B cell (primary cell): ENCODE measurements at regions not wholly inside any gene's neighbourhood (a gene's known extent, or its start where the extent isn't known, plus 50 kb on each side); places are given as distances from the start of the nearest gene placed in this dataset.

Experiments used
- CTCF ChIP-seq: fragments of 200-600 bp; IDR thresholded peaks from one replicate; pipeline ENCODE4 v1.8.0; 2022; ENCODE audit warnings: antibody characterized with exemption, mild to moderate bottlenecking
- EZH2 ChIP-seq: IDR thresholded peaks from 2 replicates; pipeline ENCODE4 v1.6.1; 2012; ENCODE audit warnings: borderline replicate concordance, low read depth, mild to moderate bottlenecking, moderate library complexity, low read length; ENCODE audit not compliant: insufficient read depth, poor library complexity, severe bottlenecking

- no peak for TF ChIP-seq CTCF
- TF ChIP-seq EZH2: no peak
Measured at GRCh38 chr9:81264516-81264915, 424.8 kb downstream of the TLE1 start.
